Hepatic stellate cell (primary cell): ENCODE measurements at regions not wholly inside any gene's neighbourhood (a gene's known extent, or its start where the extent isn't known, plus 50 kb on each side); places are given as distances from the start of the nearest gene placed in this dataset.
A peak's percentile ranks its signal among the peaks of the same experiment; 100 is the strongest.

Experiments used
- DNase-seq: peaks from one replicate; pipeline ENCODE4 v3.0.0; 2011; ENCODE audit warnings: low spot score

GRCh38 chr4:186934244-186934643 lies 210.6 kb upstream of the FAT1 start:
- DNase-seq = no peak

DNA sequence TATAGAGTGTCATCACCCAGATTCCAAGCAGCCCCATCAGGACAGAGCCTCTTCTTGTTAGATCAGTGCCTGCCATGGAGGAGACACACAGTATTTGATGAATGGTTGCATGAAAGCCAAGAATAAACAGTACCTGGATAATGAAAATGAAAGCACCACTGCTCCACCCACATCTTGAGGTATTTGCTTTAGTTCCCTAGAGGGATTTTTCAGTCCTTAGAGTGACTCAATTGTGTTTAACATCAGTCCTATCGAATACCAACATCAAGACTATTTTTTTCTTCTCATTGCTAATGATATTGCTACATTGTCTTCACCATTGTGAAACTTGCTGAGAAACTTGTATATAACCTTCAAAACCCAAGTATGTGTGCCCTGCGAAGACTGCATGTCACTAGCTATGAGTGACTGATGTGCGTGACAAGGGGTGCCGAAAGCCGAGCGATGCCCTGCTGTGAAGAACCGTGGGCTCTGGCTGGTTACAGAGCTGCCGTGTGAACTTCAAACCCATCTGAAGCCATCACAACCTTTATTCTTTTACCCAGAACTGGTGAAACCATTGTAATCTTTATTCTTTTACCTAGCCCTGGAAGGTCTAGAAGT lies 211.3 kb upstream of the FAT1 start:
- no peak for DNase-seq

DNA sequence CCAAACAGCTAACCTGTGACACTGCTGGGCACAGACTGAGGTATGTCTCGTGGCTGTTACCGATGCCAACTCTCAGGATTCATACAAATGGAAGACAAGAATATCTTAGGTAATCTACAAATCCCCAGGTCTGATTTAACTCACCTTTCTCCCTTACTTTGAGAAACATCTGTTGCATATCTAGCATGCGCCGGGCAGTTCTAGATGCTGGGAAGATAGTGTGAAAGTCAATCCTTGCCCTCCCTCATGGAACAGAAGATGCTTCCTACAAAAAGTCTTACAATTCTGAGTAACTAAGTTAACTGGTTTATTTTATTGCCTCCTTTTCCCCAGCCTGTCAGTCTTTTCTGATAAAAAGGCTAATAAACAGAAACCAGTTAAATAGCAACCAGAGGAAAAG lies 212.2 kb upstream of the FAT1 start:
- no peak for DNase-seq

- DNase-seq = peak; percentile 75
These were observed 213.1 kb upstream of the FAT1 start for GRCh38 chr4:186936496-186937375.

- no peak for DNase-seq
These were observed 215.6 kb upstream of the FAT1 start for GRCh38 chr4:186939226-186939625.

DNA sequence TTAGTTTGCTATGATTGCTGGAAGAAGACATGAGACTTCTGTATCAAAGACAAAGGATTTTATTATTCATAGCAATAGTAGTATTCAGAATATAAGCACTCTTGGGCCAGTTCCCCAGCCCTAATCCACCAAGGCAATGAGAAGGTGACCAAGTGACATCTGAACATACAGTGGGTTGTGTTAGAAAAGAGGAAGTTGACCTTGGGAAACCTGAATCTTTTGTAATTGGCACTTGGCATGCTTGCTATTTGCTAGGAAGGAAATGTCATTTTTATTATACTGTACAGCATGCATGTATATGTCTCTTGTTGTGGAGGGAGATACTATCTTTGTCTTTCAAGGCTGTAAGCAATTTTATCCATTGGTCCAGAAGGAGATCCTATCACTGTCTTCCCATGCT lies 216.1 kb upstream of the FAT1 start:
- no peak for DNase-seq

GRCh38 chr4:186940476-186940875 lies 216.8 kb upstream of the FAT1 start:
- no peak for DNase-seq

- DNase-seq = no peak
These were observed 219.2 kb upstream of the FAT1 start for GRCh38 chr4:186942758-186943377.

GRCh38 chr4:186943411-186943810 lies 219.8 kb upstream of the FAT1 start:
- DNase-seq = no peak

DNA sequence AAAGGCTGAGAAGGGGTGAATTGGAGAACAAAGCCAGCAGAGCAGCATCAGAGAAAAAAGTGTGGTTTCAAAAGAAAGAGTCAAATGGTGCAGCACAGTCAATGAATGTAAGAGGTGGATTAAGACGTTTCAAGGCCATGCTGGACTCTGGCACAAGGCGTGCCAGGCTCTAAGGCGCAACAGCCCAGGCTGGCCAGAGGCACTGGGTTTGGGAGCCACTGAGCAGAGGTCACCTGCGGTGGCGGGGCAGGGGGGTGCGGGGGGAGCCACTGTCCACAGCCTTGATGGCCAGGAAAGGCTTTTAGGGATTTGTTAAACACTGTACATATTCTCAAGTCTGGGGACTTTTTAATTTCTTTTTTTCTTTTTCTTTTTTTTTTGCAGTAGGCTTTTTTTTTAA lies 222.5 kb upstream of the FAT1 start:
- DNase-seq = no peak

DNA sequence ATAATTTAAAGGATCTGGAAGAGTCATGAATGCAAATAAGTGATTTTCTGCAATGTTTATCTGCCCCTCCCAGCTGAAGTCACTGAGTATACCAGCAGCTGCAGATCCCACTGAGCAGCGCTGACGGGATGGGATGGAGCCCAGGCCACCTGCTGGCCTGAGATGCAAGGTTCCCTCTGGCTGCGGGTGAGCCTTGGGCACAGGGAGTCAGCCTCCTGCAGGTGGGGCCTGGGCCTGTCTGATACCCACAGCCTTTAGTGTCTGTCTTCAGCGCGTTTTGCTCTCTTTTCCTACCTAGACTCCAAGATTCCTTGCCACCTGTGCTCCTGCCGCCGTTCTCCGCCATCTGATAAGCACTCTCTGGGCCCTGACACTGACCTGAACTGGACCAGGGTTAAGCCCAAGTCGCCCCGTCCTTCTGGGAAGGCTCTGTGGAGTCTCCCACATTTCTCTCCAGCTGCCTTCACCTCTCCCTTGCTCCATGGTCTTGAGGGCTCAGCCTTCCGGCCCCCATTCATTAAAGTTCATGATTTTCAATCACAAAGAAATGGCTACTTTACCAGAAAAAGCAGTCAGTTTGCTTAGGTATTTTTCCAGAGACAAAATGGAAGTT lies 223.1 kb upstream of the FAT1 start:
- no peak for DNase-seq

DNA sequence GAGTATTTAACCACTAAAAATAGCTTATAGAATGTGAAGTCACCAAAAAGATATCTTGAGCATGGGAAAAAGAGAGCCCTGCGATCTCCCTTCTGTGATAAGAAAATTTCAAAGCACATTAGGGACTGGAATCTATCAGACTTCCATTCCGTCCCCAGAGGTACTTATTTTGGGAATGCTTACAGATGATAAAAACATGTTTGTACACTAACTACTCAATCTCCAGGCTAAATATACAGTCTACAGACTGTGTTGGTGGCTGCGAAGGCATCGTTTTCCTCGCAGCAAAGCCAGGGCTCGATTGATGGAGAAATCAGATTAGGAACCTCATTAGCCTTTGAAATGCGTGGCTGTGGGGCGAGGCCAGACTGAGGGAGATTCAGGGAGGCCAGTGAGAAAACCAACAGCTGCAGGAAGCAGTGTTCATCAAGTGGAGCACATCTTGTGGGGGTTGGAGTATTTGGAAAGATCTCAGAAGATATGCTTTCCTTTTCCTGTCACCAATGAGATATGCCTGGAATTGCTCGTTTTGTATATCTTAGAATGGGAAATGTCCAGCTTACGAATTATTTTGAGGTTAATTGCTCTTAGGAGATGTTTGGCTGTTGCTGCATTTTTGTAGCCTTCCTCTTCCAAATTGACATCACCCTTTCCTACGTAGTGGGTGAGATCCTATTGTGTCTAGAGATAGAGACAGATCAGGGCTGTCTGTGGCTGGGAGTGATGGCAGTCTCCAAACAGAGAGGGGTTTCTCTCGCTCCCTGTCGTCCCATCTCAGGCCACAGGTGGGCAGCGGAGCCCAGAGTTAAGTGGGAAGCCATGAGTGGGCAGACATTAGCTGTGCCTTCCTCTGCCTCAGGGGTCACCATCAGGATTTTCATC lies 224.9 kb upstream of the FAT1 start:
- DNase-seq = peak; percentile 61

GRCh38 chr4:186949847-186950246 lies 226.2 kb upstream of the FAT1 start:
- no peak for DNase-seq

DNA sequence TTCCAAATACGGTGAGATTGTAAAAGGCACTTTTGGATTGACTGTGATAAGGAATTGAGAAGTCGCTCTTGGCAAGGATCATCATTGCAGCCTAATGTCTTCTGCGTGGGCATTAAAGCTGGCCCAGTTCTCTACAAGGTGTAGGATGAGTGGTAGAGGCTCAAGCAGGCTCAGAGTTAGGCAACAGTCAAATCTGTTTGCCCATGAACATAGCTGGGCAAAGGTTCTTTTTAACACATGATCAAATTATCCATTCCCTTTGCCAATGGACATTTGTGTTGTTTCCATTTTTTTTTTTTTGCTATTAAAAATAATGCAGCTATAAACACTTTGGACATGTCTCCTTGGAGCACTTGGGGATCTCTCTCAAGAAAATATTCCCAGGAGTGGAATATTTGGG lies 229.1 kb upstream of the FAT1 start:
- no peak for DNase-seq

DNA sequence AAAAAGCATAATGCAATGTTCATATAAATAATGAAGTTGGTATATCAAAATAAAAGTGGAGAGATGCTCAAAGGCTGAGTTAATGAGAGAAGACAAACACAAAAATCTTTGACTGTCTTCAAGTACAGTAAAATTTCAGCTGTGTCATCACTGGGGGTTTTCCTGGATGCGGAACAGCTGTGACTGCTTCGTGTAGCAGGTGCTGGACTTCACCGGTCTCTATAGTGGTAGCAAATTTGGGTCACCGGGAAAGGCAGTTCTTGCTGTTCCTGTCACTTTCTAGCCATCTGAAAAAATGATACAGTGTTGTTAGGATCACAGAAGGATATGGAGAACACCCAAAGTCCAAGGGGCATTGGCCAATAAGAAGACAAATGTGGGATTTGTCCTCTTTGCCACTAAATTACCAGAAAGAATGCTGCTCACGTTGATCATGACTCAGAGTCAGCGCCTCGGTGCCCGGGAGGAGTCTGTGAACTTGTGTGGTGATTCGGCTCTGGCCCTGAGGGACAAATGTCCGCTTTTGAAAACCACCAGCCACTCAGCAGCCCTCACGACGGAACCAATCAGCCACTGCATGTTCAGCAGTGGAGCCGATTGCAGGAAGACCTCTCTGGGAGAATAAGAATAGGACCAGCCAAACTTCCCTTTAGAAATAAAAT lies 230.1 kb upstream of the FAT1 start:
- DNase-seq = no peak

GRCh38 chr4:186954509-186954908 lies 230.9 kb upstream of the FAT1 start:
- DNase-seq = no peak

- no peak for DNase-seq
These were observed 231.3 kb upstream of the FAT1 start for GRCh38 chr4:186954956-186955355.

- no peak for DNase-seq
These were observed 234.4 kb upstream of the FAT1 start for GRCh38 chr4:186957952-186958555.

GRCh38 chr4:186958726-186959350 lies 235.2 kb upstream of the FAT1 start:
- DNase-seq = no peak

- DNase-seq = no peak
These were observed 256.5 kb upstream of the FAT1 start for GRCh38 chr4:186979961-186980745.
